ENCODE measurements at regions not wholly inside any gene's neighbourhood (a gene's known extent, or its start where the extent isn't known, plus 50 kb on each side); places are given as distances from the start of the nearest gene placed in this dataset.

DNA sequence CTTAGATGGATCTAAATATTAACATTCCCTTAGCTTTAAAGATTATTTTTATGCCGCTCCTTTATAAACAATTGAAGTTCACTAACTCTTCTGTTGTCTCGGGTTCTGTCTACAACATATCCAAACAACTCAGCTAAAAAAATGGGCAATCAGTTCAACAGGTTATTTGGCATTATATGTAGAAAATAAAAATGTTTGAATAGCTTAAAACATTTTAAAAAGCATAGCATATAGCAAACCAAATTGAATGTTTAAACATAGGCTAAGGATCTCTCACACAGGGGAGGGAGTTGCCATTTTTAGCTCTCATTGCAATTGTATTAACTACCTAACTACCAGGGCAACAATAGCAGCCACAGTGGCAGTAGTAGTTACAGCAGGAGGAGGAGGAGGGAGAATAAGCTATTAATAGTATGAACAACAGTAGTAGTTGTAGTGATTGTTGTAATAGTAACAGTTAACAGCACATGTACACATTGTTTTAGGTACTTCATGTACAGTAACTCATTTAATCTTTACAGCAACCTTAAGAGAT, 404.2 kb downstream of the KCNRG start:
- TF ChIP-seq, protein P1, sequence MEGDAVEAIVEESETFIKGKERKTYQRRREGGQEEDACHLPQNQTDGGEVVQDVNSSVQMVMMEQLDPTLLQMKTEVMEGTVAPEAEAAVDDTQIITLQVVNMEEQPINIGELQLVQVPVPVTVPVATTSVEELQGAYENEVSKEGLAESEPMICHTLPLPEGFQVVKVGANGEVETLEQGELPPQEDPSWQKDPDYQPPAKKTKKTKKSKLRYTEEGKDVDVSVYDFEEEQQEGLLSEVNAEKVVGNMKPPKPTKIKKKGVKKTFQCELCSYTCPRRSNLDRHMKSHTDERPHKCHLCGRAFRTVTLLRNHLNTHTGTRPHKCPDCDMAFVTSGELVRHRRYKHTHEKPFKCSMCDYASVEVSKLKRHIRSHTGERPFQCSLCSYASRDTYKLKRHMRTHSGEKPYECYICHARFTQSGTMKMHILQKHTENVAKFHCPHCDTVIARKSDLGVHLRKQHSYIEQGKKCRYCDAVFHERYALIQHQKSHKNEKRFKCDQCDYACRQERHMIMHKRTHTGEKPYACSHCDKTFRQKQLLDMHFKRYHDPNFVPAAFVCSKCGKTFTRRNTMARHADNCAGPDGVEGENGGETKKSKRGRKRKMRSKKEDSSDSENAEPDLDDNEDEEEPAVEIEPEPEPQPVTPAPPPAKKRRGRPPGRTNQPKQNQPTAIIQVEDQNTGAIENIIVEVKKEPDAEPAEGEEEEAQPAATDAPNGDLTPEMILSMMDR (IDR thresholded peaks at IDR 0.05 in 8 of 11, conservative IDR thresholded peaks at IDR 0.05 in 3 of 11) = no peak
- no peak for TF ChIP-seq POLR2A (IDR thresholded peaks at IDR 0.05)
- TF ChIP-seq POLR2AphosphoS5 (IDR thresholded peaks at IDR 0.05) = no peak
